SU-DHL-6 (cell line): ENCODE measurements at regions not wholly inside any gene's neighbourhood (a gene's known extent, or its start where the extent isn't known, plus 50 kb on each side); places are given as distances from the start of the nearest gene placed in this dataset.

ENCODE experiments used
- H2AFZ ChIP-seq: fragments of 200-600 bp; sonication (generic); 2 replicates; pipeline ENCODE4 v1.6.1; 2014; ENCODE audit warnings: low read depth, mild to moderate bottlenecking, moderate library complexity, mixed read lengths, antibody characterized with exemption, low read length; ENCODE audit not compliant: severe bottlenecking
- H3F3A ChIP-seq: fragments of 200-600 bp; shearing (Covaris generic); 2 replicates; pipeline ENCODE4 v1.6.0; 2016; ENCODE audit warnings: antibody characterized with exemption, mild to moderate bottlenecking; ENCODE audit not compliant: insufficient read depth
- H3K27ac ChIP-seq: fragments of 200-600 bp; sonication (generic); 2 replicates; pipeline ENCODE4 v1.5.1; 2016; ENCODE audit warnings: low read depth, mild to moderate bottlenecking, low read length, moderate library complexity, mixed read lengths
- H3K27me3 ChIP-seq: fragments of 200-600 bp; sonication (generic), shearing (Covaris generic); 2 replicates; pipeline ENCODE4 v1.6.0; 2014; ENCODE audit warnings: mild to moderate bottlenecking, low read length
- H3K36me3 ChIP-seq: fragments of 200-600 bp; sonication (generic); 2 replicates; pipeline ENCODE4 v1.6.1; 2014; ENCODE audit warnings: mild to moderate bottlenecking, low read length, mixed read lengths
- H3K4me2 ChIP-seq: fragments of 300-600, 200-600 bp; shearing (Covaris generic), sonication (generic); 2 replicates; pipeline ENCODE4 v1.6.0; 2014; ENCODE audit warnings: low read length, low read depth, mild to moderate bottlenecking; ENCODE audit not compliant: poor library complexity, severe bottlenecking
- H3K4me3 ChIP-seq: fragments of 200-600 bp; sonication (generic); 2 replicates; pipeline ENCODE4 v1.5.1; 2014; ENCODE audit warnings: antibody characterized with exemption, low read length, mild to moderate bottlenecking, mixed read lengths; ENCODE audit not compliant: insufficient read depth, poor library complexity, severe bottlenecking
- H3K79me2 ChIP-seq: fragments of 200-600 bp; sonication (generic); 2 replicates; pipeline ENCODE4 v1.6.1; 2014; ENCODE audit warnings: mild to moderate bottlenecking, low read length, moderate library complexity; ENCODE audit not compliant: insufficient read depth
- H3K9ac ChIP-seq: fragments of 200-600 bp; sonication (generic); 2 replicates; pipeline ENCODE4 v1.7.0; 2014; ENCODE audit warnings: mild to moderate bottlenecking, low read length
- H3K9me2 ChIP-seq: fragments of 200-600 bp; sonication (generic); replicated peaks from 2 replicates; pipeline ENCODE4 v1.6.1; 2014; ENCODE audit warnings: low read length; ENCODE audit not compliant: insufficient read depth
- H3K9me3 ChIP-seq: fragments of 200-600 bp; sonication (generic); 2 replicates; pipeline ENCODE4 v1.6.1; 2014; ENCODE audit warnings: low read length, mixed read lengths; ENCODE audit not compliant: insufficient read depth
- H4K20me1 ChIP-seq: fragments of 200-600 bp; sonication (generic); 2 replicates; pipeline ENCODE4 v1.6.1; 2014; ENCODE audit warnings: low read depth, mild to moderate bottlenecking, antibody characterized with exemption, low read length, moderate library complexity, mixed read lengths
- EZH2phosphoT487 ChIP-seq: fragments of 200-600 bp; sonication (generic), shearing (Covaris generic); conservative IDR thresholded peaks from 2 replicates; pipeline ENCODE4 v1.6.1; 2018; ENCODE audit warnings: mild to moderate bottlenecking, antibody characterized with exemption, low read length, moderate library complexity, mixed read lengths
- TF ChIP-seq, protein P1 (sequence below): fragments of 200-600 bp; sonication (generic); IDR thresholded peaks from one replicate; pipeline ENCODE4 v1.5.1; 2017; ENCODE audit warnings: antibody characterized with exemption, mild to moderate bottlenecking, low read length, moderate library complexity; ENCODE audit not compliant: insufficient read depth, poor library complexity, severe bottlenecking

DNA sequence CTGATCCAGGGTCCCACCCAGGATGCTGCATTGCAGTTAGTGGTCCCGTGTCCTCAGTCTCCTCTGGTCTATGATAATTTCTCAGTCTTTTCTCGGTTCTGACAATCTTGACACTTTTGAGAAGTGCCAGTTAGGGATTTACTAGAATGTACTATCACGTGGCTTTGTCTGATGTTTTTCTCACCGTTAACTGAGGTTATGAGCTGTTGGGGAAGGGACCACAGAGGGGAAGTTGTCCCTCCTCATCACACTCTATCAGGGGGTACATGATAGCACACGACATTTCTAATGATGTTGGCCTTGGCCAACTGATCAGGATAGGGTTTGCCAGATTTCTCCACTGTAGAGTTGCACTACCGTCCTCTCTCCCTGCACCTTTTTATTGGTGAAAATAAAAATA lies 250.9 kb upstream of the SDK2 start:
- no peak for TF ChIP-seq EZH2phosphoT487
- TF ChIP-seq, protein P1, sequence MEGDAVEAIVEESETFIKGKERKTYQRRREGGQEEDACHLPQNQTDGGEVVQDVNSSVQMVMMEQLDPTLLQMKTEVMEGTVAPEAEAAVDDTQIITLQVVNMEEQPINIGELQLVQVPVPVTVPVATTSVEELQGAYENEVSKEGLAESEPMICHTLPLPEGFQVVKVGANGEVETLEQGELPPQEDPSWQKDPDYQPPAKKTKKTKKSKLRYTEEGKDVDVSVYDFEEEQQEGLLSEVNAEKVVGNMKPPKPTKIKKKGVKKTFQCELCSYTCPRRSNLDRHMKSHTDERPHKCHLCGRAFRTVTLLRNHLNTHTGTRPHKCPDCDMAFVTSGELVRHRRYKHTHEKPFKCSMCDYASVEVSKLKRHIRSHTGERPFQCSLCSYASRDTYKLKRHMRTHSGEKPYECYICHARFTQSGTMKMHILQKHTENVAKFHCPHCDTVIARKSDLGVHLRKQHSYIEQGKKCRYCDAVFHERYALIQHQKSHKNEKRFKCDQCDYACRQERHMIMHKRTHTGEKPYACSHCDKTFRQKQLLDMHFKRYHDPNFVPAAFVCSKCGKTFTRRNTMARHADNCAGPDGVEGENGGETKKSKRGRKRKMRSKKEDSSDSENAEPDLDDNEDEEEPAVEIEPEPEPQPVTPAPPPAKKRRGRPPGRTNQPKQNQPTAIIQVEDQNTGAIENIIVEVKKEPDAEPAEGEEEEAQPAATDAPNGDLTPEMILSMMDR = no peak
- H3K9me2 ChIP-seq = no peaks in the 10 kb centered on the region
- H3K36me3 ChIP-seq = no peaks in the 10 kb centered on the region

DNA sequence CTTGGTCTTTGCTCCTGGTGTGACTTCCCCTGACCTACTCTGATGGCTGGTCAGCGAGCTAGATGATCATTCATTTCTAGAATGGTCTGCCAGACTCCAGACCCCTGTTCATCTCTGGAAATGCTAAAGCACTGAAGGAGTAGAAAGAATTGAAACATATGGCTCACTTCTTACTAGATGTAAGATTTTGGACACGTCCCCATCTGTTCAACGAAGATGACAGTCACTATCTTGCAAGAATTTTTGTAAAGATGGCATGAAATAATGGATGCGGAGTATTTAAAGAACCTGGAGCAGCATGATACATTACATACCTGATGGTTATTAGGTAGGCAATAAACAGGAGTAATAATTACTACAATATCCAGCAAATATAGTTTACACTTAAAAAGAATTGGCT lies 252.7 kb upstream of the SDK2 start:
- Histone ChIP-seq H3K36me3 (no peaks in the 10 kb centered on the region), H3K4me2 (no peak overlapping the region), H3K27ac (no peak overlapping the region), H3K4me3 (no peak overlapping the region), H3K9ac (no peak overlapping the region), H3K9me2 (no peaks in the 10 kb centered on the region), H3K79me2 (no peaks in the 10 kb centered on the region), H4K20me1 (no peaks in the 10 kb centered on the region), H3K27me3 (no peaks in the 10 kb centered on the region), H3K9me3 (no peaks in the 10 kb centered on the region), H2AFZ (no peak overlapping the region), H3F3A (no peaks in the 10 kb centered on the region)
- no peak for TF ChIP-seq EZH2phosphoT487
- TF ChIP-seq, protein P1 = no peak

More for the DNA sequence above, 250.9 kb upstream of the SDK2 start:
- Histone ChIP-seq H3K79me2 (no peaks in the 10 kb centered on the region), H3K4me3 (no peak overlapping the region), H3K27me3 (no peaks in the 10 kb centered on the region), H3K9ac (no peak overlapping the region), H4K20me1 (no peaks in the 10 kb centered on the region), H3K27ac (no peak overlapping the region), H3K9me3 (no peaks in the 10 kb centered on the region), H2AFZ (no peak overlapping the region), H3F3A (no peaks in the 10 kb centered on the region), H3K4me2 (no peak overlapping the region)

DNA sequence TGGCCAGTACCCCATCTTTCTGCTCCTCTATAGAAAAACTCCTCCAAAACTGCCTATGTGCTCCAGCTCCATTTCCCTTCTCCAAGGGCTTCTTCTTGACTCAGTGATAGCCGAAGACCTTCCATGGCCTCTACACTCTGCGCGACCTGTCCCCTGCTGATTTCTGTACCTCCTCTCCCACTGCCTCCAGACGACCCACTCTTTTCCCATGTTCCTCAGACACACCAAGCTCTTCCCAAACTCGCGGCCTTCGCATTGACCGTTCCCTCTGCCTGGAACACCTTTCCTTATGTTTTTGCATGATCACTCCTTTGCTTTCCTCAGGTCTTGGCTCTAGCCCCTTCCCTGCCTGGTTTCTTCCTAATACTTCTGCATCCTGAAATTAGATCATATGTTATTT lies 255.6 kb upstream of the SDK2 start:
- no peak overlapping the region for H3K27ac ChIP-seq
- H3K4me2 ChIP-seq = no peak overlapping the region
- H3K27me3 ChIP-seq = no peaks in the 10 kb centered on the region
- no peak overlapping the region for H3K4me3 ChIP-seq
- H3F3A ChIP-seq = no peaks in the 10 kb centered on the region
- TF ChIP-seq EZH2phosphoT487 = no peak
- TF ChIP-seq, protein P1 = no peak
- H4K20me1 ChIP-seq = no peaks in the 10 kb centered on the region
- no peak overlapping the region for H2AFZ ChIP-seq
- H3K79me2 ChIP-seq = no peaks in the 10 kb centered on the region
- no peaks in the 10 kb centered on the region for H3K9me3 ChIP-seq
- no peaks in the 10 kb centered on the region for H3K9me2 ChIP-seq
- no peaks in the 10 kb centered on the region for H3K36me3 ChIP-seq
- no peak overlapping the region for H3K9ac ChIP-seq
